CD8-positive, alpha-beta memory T cell (primary cell): ENCODE measurements at regions not wholly inside any gene's neighbourhood (a gene's known extent, or its start where the extent isn't known, plus 50 kb on each side); places are given as distances from the start of the nearest gene placed in this dataset.
A peak's percentile ranks its signal among the peaks of the same experiment; 100 is the strongest.
"Not testable (repeated sequence)": the region's sequence is repeated elsewhere in the genome, so short reads cannot be mapped to it uniquely, and the experiment has no call there.

Source experiments
- CTCF ChIA-PET: fragments of 350-600 bp; sonication (Branson Sonifier 250); formaldehyde crosslinking; loops from one replicate; lab custom pipeline; 2021; ENCODE audit warnings: antibody characterized with exemption; lab: Charles Lee
- POLR2A ChIA-PET: fragments of 350-600 bp; sonication (Branson Sonifier 250); formaldehyde crosslinking; loops from one replicate; lab custom pipeline; 2021; ENCODE audit warnings: antibody characterized with exemption; lab: Charles Lee
- DNase-seq, 5 donors: peaks; one replicate each; pipeline versions ENCODE4 v3.0.0 to v3.0.0-alpha.2; 2020 to 2022; ENCODE audit warnings: mixed read lengths in 1 of 5
- H3K27ac ChIP-seq: one replicate; pipeline ENCODE4 v1.7.0; 2013; ENCODE audit warnings: low read depth, mild to moderate bottlenecking, low read length, moderate library complexity
- H3K27me3 ChIP-seq: 2 replicates; pipeline ENCODE4 v1.7.0; 2013; ENCODE audit warnings: low read length, mild to moderate bottlenecking; ENCODE audit not compliant: insufficient read depth, poor library complexity, severe bottlenecking
- H3K36me3 ChIP-seq: 2 replicates; pipeline ENCODE4 v1.7.0; 2013; ENCODE audit warnings: mild to moderate bottlenecking, low read length, moderate library complexity; ENCODE audit not compliant: insufficient read depth
- H3K4me1 ChIP-seq: 2 replicates; pipeline ENCODE4 v1.7.0; 2013; ENCODE audit warnings: mild to moderate bottlenecking, low read length, moderate library complexity; ENCODE audit not compliant: insufficient read depth
- H3K4me3 ChIP-seq: 2 replicates; pipeline ENCODE4 v1.7.0; 2013; ENCODE audit warnings: mild to moderate bottlenecking, low read length
- H3K9me3 ChIP-seq: 2 replicates; pipeline ENCODE4 v1.7.0; 2013; ENCODE audit warnings: mild to moderate bottlenecking, low read length
- H3K27ac Mint-ChIP-seq, 8 donors: one replicate each; pipeline ENCODE4 v1.8.0; 2020 to 2021; ENCODE audit warnings: mixed read lengths in 8 of 8, mild to moderate bottlenecking in 6 of 8, inconsistent platforms in 3 of 8, moderate library complexity in 3 of 8
- H3K27me3 Mint-ChIP-seq, 2 donors: one replicate each; pipeline ENCODE4 v1.8.0; 2020 to 2021; ENCODE audit warnings: mixed read lengths in 2 of 2, mild to moderate bottlenecking in 1 of 2, moderate library complexity in 1 of 2
- H3K36me3 Mint-ChIP-seq, 3 donors: one replicate each; pipeline ENCODE4 v1.8.0; 2020 to 2021; ENCODE audit warnings: mixed read lengths in 3 of 3, inconsistent platforms in 1 of 3, mild to moderate bottlenecking in 1 of 3
- H3K4me1 Mint-ChIP-seq, 3 donors: one replicate each; pipeline ENCODE4 v1.8.0; 2020 to 2021; ENCODE audit warnings: mixed read lengths in 3 of 3, inconsistent platforms in 1 of 3, mild to moderate bottlenecking in 1 of 3
- H3K4me3 Mint-ChIP-seq, 7 donors: one replicate each; pipeline ENCODE4 v1.8.0; 2020 to 2021; ENCODE audit warnings: mixed read lengths in 7 of 7, mild to moderate bottlenecking in 6 of 7, moderate library complexity in 4 of 7, inconsistent platforms in 2 of 7
- H3K9me3 Mint-ChIP-seq, 5 donors: one replicate each; pipeline ENCODE4 v1.8.0; 2020 to 2022; ENCODE audit warnings: mixed read lengths in 5 of 5, mild to moderate bottlenecking in 3 of 5, moderate library complexity in 2 of 5, inconsistent platforms in 1 of 5

GRCh38 chr7:131819891-131820290 is 263.5 kb upstream of the PODXL start:
- Histone ChIP-seq H3K9me3 (no peaks in the 10 kb centered on the region), H3K36me3 (no peaks in the 10 kb centered on the region), H3K27me3 (no peaks in the 10 kb centered on the region), H3K27ac (no peak overlapping the region), H3K4me3 (no peak overlapping the region), H3K4me1 (no peaks in the 10 kb centered on the region)
- Mint-ChIP-seq H3K4me1 (no peaks in the 10 kb centered on the region), H3K9me3 (no peaks in the 10 kb centered on the region), H3K4me3 (no peak overlapping the region), H3K36me3 (no peaks in the 10 kb centered on the region), H3K27me3 (peaks cover 0 to 3% of the 10 kb centered on the region in 2 donors), H3K27ac (no peak overlapping the region)
- ChIA-PET CTCF (no interaction called here), POLR2A (no interaction called here)
- no peak for DNase-seq

DNA sequence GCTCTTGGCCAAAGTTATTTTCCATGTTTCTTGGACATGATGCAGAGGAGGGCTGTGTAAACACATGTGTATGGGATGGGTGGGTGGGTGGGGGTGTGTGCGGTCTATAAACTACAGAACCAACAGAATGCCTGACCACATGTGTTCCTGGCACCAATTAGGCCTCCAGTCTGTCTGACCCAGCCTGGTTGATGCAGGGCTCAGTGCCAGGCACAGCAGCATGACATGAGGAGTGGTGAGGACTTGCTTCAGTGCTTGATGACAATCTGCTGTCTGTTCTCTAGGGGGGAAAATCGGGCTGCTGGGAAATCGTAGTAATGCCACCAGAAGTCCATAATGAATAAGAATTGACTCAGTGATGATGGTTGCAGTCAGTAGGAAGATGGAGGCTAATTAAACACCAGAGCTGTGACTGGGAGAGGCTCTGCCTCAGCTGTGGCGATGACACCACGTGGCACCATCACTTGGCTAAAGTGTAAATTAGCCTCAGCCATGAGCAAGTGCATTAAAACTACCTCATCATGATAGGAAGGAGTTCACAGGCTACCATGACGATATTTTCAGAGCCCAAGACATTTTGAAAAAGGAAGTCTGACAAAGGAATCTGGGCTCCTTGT is 260.1 kb upstream of the PODXL start:
- Histone ChIP-seq H3K4me1 (no peaks in the 10 kb centered on the region), H3K36me3 (no peaks in the 10 kb centered on the region), H3K9me3 (no peaks in the 10 kb centered on the region), H3K27ac (no peak overlapping the region), H3K4me3 (no peak overlapping the region), H3K27me3 (no peaks in the 10 kb centered on the region)
- H3K9me3 Mint-ChIP-seq: peaks cover 0 to 2% (median 0%) of the 10 kb centered on the region in 5 donors
- no peak overlapping the region for H3K4me3 Mint-ChIP-seq
- peaks cover 1 to 7% of the 10 kb centered on the region in 2 donors for H3K27me3 Mint-ChIP-seq
- H3K36me3 Mint-ChIP-seq: no peaks in the 10 kb centered on the region
- POLR2A ChIA-PET: no interaction called here
- DNase-seq: no peak
- CTCF ChIA-PET: no interaction called here
- no peaks in the 10 kb centered on the region for H3K4me1 Mint-ChIP-seq
- no peak overlapping the region for H3K27ac Mint-ChIP-seq

DNA sequence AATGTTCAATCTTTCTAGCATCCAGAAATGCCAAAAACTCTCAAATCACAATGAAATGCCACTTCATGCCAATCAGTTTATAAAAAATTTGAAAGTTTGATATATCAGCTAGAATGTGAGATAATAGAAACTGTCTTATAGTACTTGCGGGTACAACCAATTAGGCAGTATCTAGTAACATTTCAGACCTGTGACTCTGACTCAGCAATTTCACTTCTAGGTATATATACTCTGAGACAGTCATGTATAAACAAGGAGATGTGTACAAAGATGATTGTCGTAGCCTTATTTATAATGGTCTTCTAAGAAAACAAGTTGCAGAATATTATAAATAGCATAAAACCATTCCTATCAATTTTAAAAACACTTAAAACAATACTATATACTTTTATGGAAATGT is 252.3 kb upstream of the PODXL start:
- H3K36me3 ChIP-seq: no peaks in the 10 kb centered on the region
- Mint-ChIP-seq H3K4me3 (no peak overlapping the region), H3K27me3 (peaks cover 7 to 19% of the 10 kb centered on the region in 2 donors), H3K36me3 (no peaks in the 10 kb centered on the region), H3K9me3 (peaks cover 0 to 4% (median 0%) of the 10 kb centered on the region in 5 donors), H3K27ac (no peak overlapping the region), H3K4me1 (no peaks in the 10 kb centered on the region)
- no peaks in the 10 kb centered on the region for H3K27me3 ChIP-seq
- ChIA-PET CTCF (no interaction called here), POLR2A (no interaction called here)
- H3K9me3 ChIP-seq: no peaks in the 10 kb centered on the region
- no peak overlapping the region for H3K4me3 ChIP-seq
- no peak overlapping the region for H3K27ac ChIP-seq
- no peaks in the 10 kb centered on the region for H3K4me1 ChIP-seq
- no peak for DNase-seq

- DNase-seq, H3K9me3 Mint-ChIP-seq, H3K27me3 ChIP-seq, POLR2A ChIA-PET, CTCF ChIA-PET, H3K27ac ChIP-seq, H3K4me3 Mint-ChIP-seq, H3K4me1 Mint-ChIP-seq, H3K9me3 ChIP-seq, H3K36me3 Mint-ChIP-seq, H3K4me1 ChIP-seq, H3K36me3 ChIP-seq, H3K4me3 ChIP-seq, H3K27ac Mint-ChIP-seq: not testable (repeated sequence)
- H3K27me3 Mint-ChIP-seq: peaks cover 7 to 19% of the 10 kb centered on the region in 2 donors
Measured at GRCh38 chr7:131808156-131808555, 251.7 kb upstream of the PODXL start.

GRCh38 chr7:131803816-131804215 is 247.4 kb upstream of the PODXL start:
- ChIA-PET POLR2A (no interaction called here), CTCF (no interaction called here)
- Histone ChIP-seq H3K4me3 (no peak overlapping the region), H3K9me3 (no peaks in the 10 kb centered on the region), H3K27me3 (no peaks in the 10 kb centered on the region), H3K36me3 (no peaks in the 10 kb centered on the region), H3K27ac (no peak overlapping the region), H3K4me1 (no peaks in the 10 kb centered on the region)
- H3K27me3 Mint-ChIP-seq: peaks cover 9 to 18% of the 10 kb centered on the region in 2 donors
- H3K27ac Mint-ChIP-seq: peak overlapping the region in 1 of 8 donors; percentile 19
- no peaks in the 10 kb centered on the region for H3K36me3 Mint-ChIP-seq
- H3K4me3 Mint-ChIP-seq: no peak overlapping the region
- no peak for DNase-seq
- no peaks in the 10 kb centered on the region for H3K4me1 Mint-ChIP-seq
- peaks cover 0 to 6% (median 0%) of the 10 kb centered on the region in 5 donors for H3K9me3 Mint-ChIP-seq

DNA sequence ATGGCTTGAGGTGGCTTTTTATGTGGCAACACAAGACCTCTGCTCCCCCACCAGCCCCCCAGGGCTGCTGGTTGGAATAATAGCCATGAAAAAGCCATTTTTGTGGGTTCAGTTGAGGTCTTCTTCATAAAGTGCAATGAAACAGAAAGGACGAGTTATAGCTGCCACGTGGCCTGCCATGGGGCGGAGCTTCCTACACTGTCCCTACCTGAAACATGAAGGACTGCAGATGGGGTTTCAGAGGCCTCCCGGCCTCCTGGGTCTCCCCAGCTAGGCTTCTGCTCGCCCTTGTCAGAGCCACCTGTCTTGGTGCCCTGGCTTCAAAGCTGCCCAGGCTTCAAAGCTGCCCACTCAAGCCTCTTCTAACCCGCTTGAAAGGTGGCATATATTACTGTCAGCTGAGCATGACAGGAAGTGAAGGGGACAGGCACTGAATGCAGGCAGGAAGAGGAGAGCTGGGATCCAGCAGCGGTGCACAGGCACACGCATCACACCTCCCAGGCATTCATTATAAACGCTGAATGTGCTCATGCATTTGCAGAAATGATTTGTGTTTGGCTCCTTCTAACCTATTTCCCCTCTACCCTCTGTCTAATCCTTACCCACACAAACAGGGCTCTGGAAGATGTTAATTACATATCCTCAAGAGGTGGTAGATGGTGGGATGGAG is 245.9 kb upstream of the PODXL start:
- no peak overlapping the region for H3K27ac ChIP-seq
- H3K4me1 ChIP-seq: no peaks in the 10 kb centered on the region
- Mint-ChIP-seq H3K27me3 (peaks cover 12 to 18% of the 10 kb centered on the region in 2 donors), H3K36me3 (no peaks in the 10 kb centered on the region), H3K27ac (peak overlapping the region in 1 of 8 donors; percentile 40), H3K4me3 (no peak overlapping the region), H3K9me3 (peaks cover 0 to 6% (median 0%) of the 10 kb centered on the region in 5 donors), H3K4me1 (no peaks in the 10 kb centered on the region)
- no peak overlapping the region for H3K4me3 ChIP-seq
- no peaks in the 10 kb centered on the region for H3K9me3 ChIP-seq
- DNase-seq: no peak
- POLR2A ChIA-PET: no interaction called here
- CTCF ChIA-PET: no interaction called here
- H3K27me3 ChIP-seq: no peaks in the 10 kb centered on the region
- no peaks in the 10 kb centered on the region for H3K36me3 ChIP-seq

GRCh38 chr7:131800531-131800930 is 244.1 kb upstream of the PODXL start:
- CTCF ChIA-PET: no interaction called here
- Mint-ChIP-seq H3K4me3 (no peak overlapping the region), H3K4me1 (no peaks in the 10 kb centered on the region)

GRCh38 chr7:131800008-131800407 is 243.6 kb upstream of the PODXL start:
- H3K27ac Mint-ChIP-seq: no peak overlapping the region
- POLR2A ChIA-PET: no interaction called here

More at GRCh38 chr7:131800531-131800930, 244.1 kb upstream of the PODXL start:
- H3K27ac Mint-ChIP-seq: no peak overlapping the region
- POLR2A ChIA-PET: no interaction called here
- H3K27ac ChIP-seq: no peak overlapping the region
- H3K27me3 ChIP-seq: no peaks in the 10 kb centered on the region
- H3K36me3 Mint-ChIP-seq: no peaks in the 10 kb centered on the region
- DNase-seq: no peak
- no peaks in the 10 kb centered on the region for H3K9me3 ChIP-seq
- peaks cover 10 to 18% of the 10 kb centered on the region in 2 donors for H3K27me3 Mint-ChIP-seq
- H3K9me3 Mint-ChIP-seq: peaks cover 0 to 3% (median 0%) of the 10 kb centered on the region in 5 donors
- H3K4me3 ChIP-seq: no peak overlapping the region
- no peaks in the 10 kb centered on the region for H3K36me3 ChIP-seq
- H3K4me1 ChIP-seq: no peaks in the 10 kb centered on the region

More at GRCh38 chr7:131800008-131800407, 243.6 kb upstream of the PODXL start:
- no peaks in the 10 kb centered on the region for H3K4me1 ChIP-seq
- Mint-ChIP-seq H3K4me1 (no peaks in the 10 kb centered on the region), H3K36me3 (no peaks in the 10 kb centered on the region), H3K27me3 (peaks cover 10 to 20% of the 10 kb centered on the region in 2 donors), H3K9me3 (peaks cover 0 to 3% (median 0%) of the 10 kb centered on the region in 5 donors), H3K4me3 (no peak overlapping the region)
- CTCF ChIA-PET: no interaction called here
- no peak overlapping the region for H3K4me3 ChIP-seq
- H3K27me3 ChIP-seq: no peaks in the 10 kb centered on the region
- H3K9me3 ChIP-seq: no peaks in the 10 kb centered on the region
- DNase-seq: no peak
- H3K27ac ChIP-seq: no peak overlapping the region
- no peaks in the 10 kb centered on the region for H3K36me3 ChIP-seq
